ENCODE measurements at regions not wholly inside any gene's neighbourhood (a gene's known extent, or its start where the extent isn't known, plus 50 kb on each side); places are given as distances from the start of the nearest gene placed in this dataset.

DNA sequence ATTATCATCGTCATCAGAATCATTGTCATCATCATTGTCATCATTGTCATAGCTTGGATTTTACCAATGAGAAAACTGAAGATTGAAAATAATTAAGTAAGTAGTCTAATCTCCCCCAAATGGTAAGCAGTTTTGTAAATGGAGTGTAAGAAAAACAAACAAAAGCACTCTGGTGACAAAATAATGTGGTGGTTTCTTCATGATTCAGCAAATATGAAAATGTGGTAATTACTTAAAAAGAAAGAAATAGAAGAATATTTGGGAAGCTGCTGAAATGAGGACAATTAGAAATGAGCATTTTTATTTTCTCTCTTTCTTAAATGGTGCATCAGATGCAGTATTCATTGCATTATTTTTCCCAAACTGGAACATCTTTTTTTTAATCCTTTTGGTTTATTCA lies 514.4 kb downstream of the DCDC2C start:
- TF ChIP-seq CTCF (conservative IDR thresholded peaks at IDR 0.05): no peak
- TF ChIP-seq ZFX (IDR thresholded peaks at IDR 0.05): no peak

All from C4-2B (cell line).